GDM1 (cell line): ENCODE measurements at regions not wholly inside any gene's neighbourhood (a gene's known extent, or its start where the extent isn't known, plus 50 kb on each side); places are given as distances from the start of the nearest gene placed in this dataset.
"Not testable (repeated sequence)": the region's sequence is repeated elsewhere in the genome, so short reads cannot be mapped to it uniquely, and the experiment has no call there.

ENCODE experiments used
- DNase-seq: peaks from one replicate; lab custom pipeline; 2025; lab: John Stamatoyannopoulos, UW

GRCh38 chr2:42972933-42973516 lies 180.6 kb upstream of the HAAO start:
- DNase-seq = not testable (repeated sequence)

- DNase-seq = no peak
Measured at GRCh38 chr2:42971947-42972736, 179.8 kb upstream of the HAAO start.

- DNase-seq = no peak
Measured at GRCh38 chr2:42971381-42971780, 179.0 kb upstream of the HAAO start.

GRCh38 chr2:42970151-42970550 lies 177.8 kb upstream of the HAAO start:
- no peak for DNase-seq

GRCh38 chr2:42969231-42970150 lies 177.1 kb upstream of the HAAO start:
- no peak for DNase-seq

GRCh38 chr2:42967959-42968674 lies 175.7 kb upstream of the HAAO start:
- peak; percentile 94 for DNase-seq

- DNase-seq = no peak
Measured at GRCh38 chr2:42965910-42966309, 173.5 kb upstream of the HAAO start.

GRCh38 chr2:42965196-42965595 lies 172.8 kb upstream of the HAAO start:
- no peak for DNase-seq

GRCh38 chr2:42964439-42965083 lies 172.2 kb upstream of the HAAO start:
- no peak for DNase-seq

- no peak for DNase-seq
Measured at GRCh38 chr2:42963452-42964068, 171.2 kb upstream of the HAAO start.

- peak; percentile 61 for DNase-seq
Measured at GRCh38 chr2:42962508-42962953, 170.1 kb upstream of the HAAO start.

GRCh38 chr2:42961961-42962360 lies 169.6 kb upstream of the HAAO start:
- no peak for DNase-seq

GRCh38 chr2:42961385-42961811 lies 169.0 kb upstream of the HAAO start:
- peak; percentile 95 for DNase-seq

GRCh38 chr2:42960842-42961180 lies 168.4 kb upstream of the HAAO start:
- DNase-seq = no peak

- no peak for DNase-seq
Measured at GRCh38 chr2:42960002-42960841, 167.8 kb upstream of the HAAO start.

- DNase-seq = no peak
Measured at GRCh38 chr2:42959234-42960001, 167.0 kb upstream of the HAAO start.

- DNase-seq = no peak
Measured at GRCh38 chr2:42958741-42959233, 166.4 kb upstream of the HAAO start.

GRCh38 chr2:42957861-42958301 lies 165.5 kb upstream of the HAAO start:
- no peak for DNase-seq
